HG03045 (cell line): ENCODE measurements at regions not wholly inside any gene's neighbourhood (a gene's known extent, or its start where the extent isn't known, plus 50 kb on each side); places are given as distances from the start of the nearest gene placed in this dataset.

Experiments used
- ATAC-seq: cut with Tn5 transposase; IDR thresholded peaks from one replicate; pipeline ENCODE4 v1.9.1; 2021; ENCODE audit warnings: mild to moderate bottlenecking, moderate library complexity; ENCODE audit not compliant: unreplicated experiment

GRCh38 chr4:43763029-43763610 lies 685.5 kb downstream of the KCTD8 start:
- peak; percentile 75 for ATAC-seq

- no peak for ATAC-seq
These were observed 683.1 kb downstream of the KCTD8 start for GRCh38 chr4:43765514-43765913.

- no peak for ATAC-seq
These were observed 682.0 kb downstream of the KCTD8 start for GRCh38 chr4:43766648-43767047.

DNA sequence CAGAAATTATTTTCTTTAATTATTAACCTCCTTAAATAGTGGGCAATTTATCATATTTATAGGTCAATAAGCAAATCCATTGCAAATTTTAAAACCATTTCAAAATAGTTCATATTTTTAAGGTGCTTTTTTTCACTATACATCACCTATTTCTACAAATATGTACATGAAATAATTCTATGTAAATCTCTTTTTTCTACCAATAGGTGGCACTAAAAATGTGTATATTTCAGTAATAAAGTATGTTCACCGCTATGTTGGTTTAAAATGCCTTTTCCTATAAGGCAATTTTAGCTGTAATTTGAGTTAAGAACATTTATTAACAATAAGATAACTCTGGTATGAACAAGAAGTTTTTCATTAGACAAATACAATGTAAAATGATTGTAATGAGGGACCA lies 672.2 kb downstream of the KCTD8 start:
- no peak for ATAC-seq

DNA sequence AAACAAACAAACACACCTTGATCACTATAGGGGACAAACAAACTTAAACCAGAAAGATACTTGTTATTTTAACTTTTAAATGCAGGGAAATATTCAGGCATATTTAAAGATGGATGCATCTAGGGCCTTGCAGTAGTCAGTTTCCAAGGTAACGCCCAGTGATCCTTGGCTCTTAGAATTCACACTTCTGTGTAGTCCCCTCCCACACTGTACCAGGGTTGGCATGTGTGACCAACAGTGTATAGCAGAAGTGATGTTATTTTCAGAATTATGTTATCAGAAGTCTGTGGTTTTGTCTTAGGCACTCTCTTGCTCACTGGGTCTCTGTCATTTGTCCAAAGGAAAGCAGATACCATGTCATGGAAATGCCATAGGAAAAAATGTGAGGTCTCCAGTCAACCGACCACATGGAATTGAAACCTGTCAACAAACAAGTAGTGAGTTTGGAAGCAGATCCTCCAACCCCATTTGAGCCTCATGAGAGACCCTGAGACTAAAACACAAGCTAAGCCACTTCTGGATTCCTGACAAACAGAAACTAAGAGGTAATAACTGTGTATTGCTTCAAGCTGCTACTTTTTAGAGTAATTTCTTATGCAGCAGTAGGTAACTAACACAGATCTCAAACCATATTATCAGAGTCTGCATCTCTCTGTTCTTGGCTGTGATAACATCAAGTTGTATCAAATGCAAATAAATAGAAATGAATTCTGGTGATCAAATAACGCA lies 670.3 kb downstream of the KCTD8 start:
- ATAC-seq: no peak

DNA sequence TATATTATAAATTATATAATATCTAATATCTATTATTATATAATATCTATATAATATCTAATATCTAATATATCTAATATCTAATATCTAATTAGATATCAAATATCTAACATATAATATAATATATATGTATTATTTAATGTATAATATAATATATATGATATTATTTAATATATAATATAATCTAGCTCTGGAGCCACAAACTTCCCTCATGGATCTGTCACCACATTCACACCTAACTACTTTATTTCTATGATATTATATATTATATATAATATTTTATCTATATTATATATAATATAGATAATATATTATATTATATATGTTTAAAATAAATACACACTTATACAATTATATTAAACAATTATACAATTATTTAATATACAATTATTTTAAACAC lies 667.5 kb downstream of the KCTD8 start:
- ATAC-seq: no peak

GRCh38 chr4:43782391-43782790 lies 666.2 kb downstream of the KCTD8 start:
- no peak for ATAC-seq

DNA sequence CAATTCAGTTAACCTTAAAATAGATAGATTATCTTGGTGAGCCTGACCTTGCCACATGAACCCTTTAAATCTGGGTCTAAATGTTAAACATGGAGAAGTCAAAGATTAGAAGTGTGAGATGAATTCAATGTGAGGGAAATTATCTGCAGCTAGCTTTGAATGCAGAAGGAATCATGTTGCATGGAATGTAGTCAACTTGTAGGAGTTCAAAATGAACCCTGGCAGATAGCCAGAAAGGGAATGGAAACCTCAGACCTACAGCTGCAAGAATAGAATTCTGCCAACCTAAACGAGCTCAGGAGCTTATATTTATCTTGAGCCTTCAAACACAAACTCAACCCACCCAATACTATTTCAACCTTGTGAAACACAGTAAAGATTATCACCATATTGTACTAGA lies 632.5 kb downstream of the KCTD8 start:
- no peak for ATAC-seq

- ATAC-seq: no peak
These were observed 626.0 kb downstream of the KCTD8 start for GRCh38 chr4:43822621-43823020.

DNA sequence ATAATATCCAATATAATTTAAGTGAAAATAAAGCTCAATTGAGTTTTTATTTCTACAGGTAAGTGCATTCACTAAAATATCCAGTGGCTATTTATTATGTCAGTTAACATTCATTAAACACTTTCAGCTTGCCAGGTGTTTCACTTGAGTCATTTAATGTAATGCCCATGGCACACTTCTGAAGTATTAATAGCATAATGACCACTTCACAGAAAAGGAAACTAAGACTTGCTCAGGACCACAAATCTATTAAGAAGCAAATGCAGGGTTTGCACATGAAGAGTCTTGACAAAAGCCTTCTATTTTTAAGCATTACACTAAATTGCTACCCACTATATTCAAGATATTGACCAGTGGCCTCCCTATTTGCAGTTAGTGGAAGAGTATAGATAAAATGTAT lies 612.7 kb downstream of the KCTD8 start:
- ATAC-seq: no peak

- no peak for ATAC-seq
These were observed 611.4 kb downstream of the KCTD8 start for GRCh38 chr4:43837171-43837570.

DNA sequence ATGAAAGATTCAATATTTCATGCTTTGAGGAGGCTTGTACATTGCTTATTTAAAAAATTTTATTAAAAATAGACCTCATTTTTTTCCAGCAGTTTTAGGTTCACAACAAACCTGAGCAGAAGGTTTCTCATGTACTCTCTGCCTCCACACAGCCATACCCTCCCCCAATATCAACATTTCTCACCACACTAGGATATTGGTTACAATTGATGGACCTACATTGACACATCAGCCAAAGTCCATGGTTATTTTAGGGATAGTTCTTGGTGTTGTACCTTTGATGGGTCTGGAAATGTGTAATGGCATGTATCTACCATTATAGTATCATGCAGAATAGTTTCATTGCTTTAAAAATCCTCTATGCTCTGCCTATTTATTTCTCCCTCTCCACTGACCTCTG lies 611.0 kb downstream of the KCTD8 start:
- no peak for ATAC-seq

GRCh38 chr4:43842594-43842993 lies 606.0 kb downstream of the KCTD8 start:
- ATAC-seq: no peak

GRCh38 chr4:43843501-43843900 lies 605.1 kb downstream of the KCTD8 start:
- ATAC-seq: no peak

DNA sequence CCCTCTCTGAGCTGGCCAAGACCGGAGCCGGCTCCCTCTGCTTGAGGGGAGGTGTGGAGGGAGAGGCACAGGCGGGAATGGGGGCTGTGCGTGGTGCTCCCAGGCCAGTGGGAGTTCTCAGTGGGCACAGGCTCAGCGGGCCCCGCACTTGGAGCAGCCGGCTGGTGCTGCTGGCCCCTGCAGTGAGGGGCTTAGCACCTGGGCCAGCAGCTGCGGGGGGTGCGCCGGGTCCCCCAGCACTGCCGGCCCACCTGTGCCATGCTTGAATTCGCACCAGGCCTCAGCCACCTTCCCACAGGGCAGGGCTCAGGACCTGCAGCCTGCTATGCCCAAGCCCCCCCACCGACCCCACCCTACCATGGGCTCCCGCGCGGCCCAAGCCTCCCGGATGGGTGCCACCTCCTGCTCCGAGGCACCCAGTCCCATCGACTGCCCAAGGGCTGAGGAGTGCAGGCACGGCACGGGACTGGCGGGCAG lies 602.5 kb downstream of the KCTD8 start:
- no peak for ATAC-seq

DNA sequence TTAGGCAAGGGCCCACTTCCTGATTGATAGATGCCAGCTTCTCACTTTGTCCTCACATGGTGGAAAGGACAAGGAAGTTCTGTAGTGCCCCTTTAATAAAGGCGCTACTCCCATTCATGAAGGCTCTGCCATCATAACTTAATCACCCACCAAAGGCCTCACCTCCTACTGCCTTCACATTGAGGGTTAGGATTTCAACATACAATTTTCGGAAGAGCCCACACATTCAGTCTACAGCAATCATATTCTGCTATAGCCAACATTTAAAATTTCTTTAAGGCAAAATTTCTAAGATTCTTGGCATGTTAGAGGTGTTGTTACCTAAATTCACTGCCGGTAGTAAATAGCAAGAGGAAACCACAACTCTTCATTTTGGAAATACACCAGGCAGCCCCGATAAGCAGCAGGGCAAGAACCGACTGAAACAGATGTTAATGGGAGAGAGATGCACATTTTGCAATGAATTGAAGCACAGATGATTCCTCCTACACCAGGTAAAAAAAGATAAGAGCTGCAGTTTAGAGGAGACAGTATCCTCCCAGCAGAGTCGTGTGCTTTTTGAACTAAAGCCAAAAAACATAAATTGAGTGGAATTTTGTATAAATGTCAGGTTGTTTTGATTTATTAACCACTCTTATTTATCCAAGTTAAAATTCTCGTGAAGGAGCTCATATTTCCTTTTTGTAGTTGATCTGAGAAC lies 594.9 kb downstream of the KCTD8 start:
- ATAC-seq: no peak

DNA sequence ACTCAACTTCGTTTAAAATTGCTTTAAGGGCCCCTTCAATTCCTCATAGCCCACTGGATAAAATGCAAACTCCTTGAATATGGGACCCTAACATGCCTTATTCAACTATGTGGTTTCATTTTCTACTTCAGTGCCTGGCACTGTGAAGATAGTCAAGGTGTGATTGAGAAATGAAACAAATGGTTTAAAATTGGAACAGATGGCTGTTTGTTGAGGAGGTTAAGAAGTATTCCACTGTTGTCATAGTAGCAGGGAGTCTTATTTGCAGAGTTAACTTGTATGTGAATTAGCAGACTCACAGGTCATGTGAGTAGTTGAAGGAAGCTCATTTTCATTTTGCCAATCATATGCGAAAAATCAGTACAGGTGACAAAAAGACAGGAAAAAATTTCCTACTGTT lies 593.3 kb downstream of the KCTD8 start:
- no peak for ATAC-seq

GRCh38 chr4:43864616-43865146 lies 583.9 kb downstream of the KCTD8 start:
- ATAC-seq: no peak

DNA sequence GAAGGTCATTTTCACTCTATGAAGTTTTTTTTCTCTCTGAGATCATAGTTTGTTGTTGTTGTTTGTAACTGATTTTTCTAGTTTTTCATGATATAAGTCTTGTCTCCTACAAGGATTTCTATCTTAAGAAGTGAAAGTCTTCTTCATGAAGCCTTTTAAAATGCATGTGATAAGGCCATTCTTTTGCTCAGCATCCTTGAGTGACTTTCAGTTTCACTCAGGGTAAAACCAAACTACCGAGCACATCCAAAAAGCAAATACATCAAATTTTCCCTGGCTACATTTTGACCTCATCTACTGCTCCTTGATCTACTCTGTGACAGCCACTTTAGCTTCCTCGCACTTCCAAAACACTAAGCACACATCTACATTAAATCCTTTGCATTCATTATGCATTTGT lies 580.7 kb downstream of the KCTD8 start:
- ATAC-seq: no peak

- ATAC-seq: no peak
These were observed 573.0 kb downstream of the KCTD8 start for GRCh38 chr4:43875655-43876054.

GRCh38 chr4:43882470-43882869 lies 566.1 kb downstream of the KCTD8 start:
- ATAC-seq: no peak

- ATAC-seq: no peak
These were observed 562.4 kb downstream of the KCTD8 start for GRCh38 chr4:43886196-43886595.
